Endothelial cell of umbilical vein (primary cell): ENCODE measurements at regions not wholly inside any gene's neighbourhood (a gene's known extent, or its start where the extent isn't known, plus 50 kb on each side); places are given as distances from the start of the nearest gene placed in this dataset.

ENCODE experiments used
- BruUV-seq: library from RNA; stranded (reverse); fragments of 400-500 nt; replicated peaks from 2 replicates; lab custom pipeline; 2021; lab: Mats Ljungman, UMichigan
- CTCF ChIA-PET: fragments of 300-600, 350-600 bp; sonication (Branson Sonifier 250); formaldehyde crosslinking; loops from one replicate; lab custom pipeline; 2021; ENCODE audit warnings: antibody characterized with exemption, inconsistent platforms; lab: Charles Lee
- POLR2A ChIA-PET: fragments of 300-600, 350-600 bp; sonication (Branson Sonifier 250); formaldehyde crosslinking; loops from one replicate; lab custom pipeline; 2021; ENCODE audit warnings: antibody characterized with exemption, inconsistent platforms; lab: Charles Lee
- DNase-seq: peaks from one replicate; pipeline ENCODE4 v3.0.0-alpha.2; 2011; ENCODE audit warnings: low read depth, low spot score
- FAIRE-seq: peaks from 2 replicates; lab custom pipeline; 2011; peaks lifted over from hg19 to GRCh38; lab: Jason Lieb, UNC
- H2AFZ ChIP-seq: 2 replicates; pipeline ENCODE4 v1.6.0; 2012; ENCODE audit warnings: low read depth, low read length, control low read depth, inconsistent platforms
- H3K27ac ChIP-seq: 2 replicates; pipeline ENCODE4 v1.5.1; 2011; ENCODE audit warnings: low read depth, mild to moderate bottlenecking, control low read depth, low read length, moderate library complexity; ENCODE audit not compliant: insufficient read depth
- H3K27me3 ChIP-seq, 2 experiments: 2 replicates each; pipeline versions ENCODE4 v1.6.0 to v1.6.1; 2011; ENCODE audit warnings: low read length in 2 of 2, mixed read lengths in 1 of 2; ENCODE audit not compliant: control insufficient read depth in 2 of 2, insufficient read depth in 2 of 2
- H3K36me3 ChIP-seq, 2 experiments: 2 replicates in 1 of 2; 3 replicates in 1 of 2; pipeline ENCODE4 v1.5.1; 2011; ENCODE audit warnings: low read length in 2 of 2, mild to moderate bottlenecking in 1 of 2, moderate library complexity in 1 of 2; ENCODE audit not compliant: control insufficient read depth in 2 of 2, insufficient read depth in 2 of 2; ENCODE audit errors: extremely low read depth in 1 of 2
- H3K4me1 ChIP-seq: 3 replicates; pipeline ENCODE4 v1.5.1; 2011; ENCODE audit warnings: mild to moderate bottlenecking, low read length; ENCODE audit not compliant: control insufficient read depth, insufficient read depth; ENCODE audit errors: extremely low read depth
- H3K4me2 ChIP-seq: 2 replicates; pipeline ENCODE4 v1.6.1; 2011; ENCODE audit warnings: low read length, control low read depth, mixed read lengths; ENCODE audit not compliant: insufficient read depth
- H3K4me3 ChIP-seq, 3 experiments: fragments of 200-600 bp in 1 of 3; sonication (generic), shearing (Covaris generic) in 1 of 3; replicated peaks in 1 of 3; 2 replicates each; pipeline ENCODE4 v1.5.1; 2011 to 2016; ENCODE audit warnings: control low read depth in 3 of 3, low read length in 3 of 3, mild to moderate bottlenecking in 2 of 3, inconsistent platforms in 1 of 3, low read depth in 1 of 3, moderate library complexity in 1 of 3; ENCODE audit not compliant: insufficient read depth in 1 of 3
- H3K79me2 ChIP-seq: 2 replicates; pipeline ENCODE4 v1.6.0; 2012; ENCODE audit warnings: low read length, inconsistent platforms; ENCODE audit not compliant: control insufficient read depth, insufficient read depth
- H3K9ac ChIP-seq: replicated peaks from 2 replicates; pipeline ENCODE3; 2011; ENCODE audit warnings: low read length, control low read depth; ENCODE audit not compliant: insufficient read depth; ENCODE audit errors: extremely low read depth
- H3K9me1 ChIP-seq: replicated peaks from 3 replicates; pipeline ENCODE4 v1.6.0; 2011; ENCODE audit warnings: mild to moderate bottlenecking, low read length; ENCODE audit not compliant: control insufficient read depth, insufficient read depth; ENCODE audit errors: extremely low read depth
- H3K9me3 ChIP-seq: replicated peaks from 2 replicates; pipeline ENCODE4 v1.5.1; 2012; ENCODE audit warnings: low read length, inconsistent platforms; ENCODE audit not compliant: control insufficient read depth, insufficient read depth
- H4K20me1 ChIP-seq: replicated peaks from 2 replicates; pipeline ENCODE3; 2011; ENCODE audit warnings: mild to moderate bottlenecking, low read length; ENCODE audit not compliant: control insufficient read depth, insufficient read depth; ENCODE audit errors: extremely low read depth
- EZH2 ChIP-seq: IDR thresholded peaks from 2 replicates; pipeline ENCODE4 v1.6.1; 2012; ENCODE audit warnings: borderline replicate concordance, low read depth, mild to moderate bottlenecking, moderate library complexity, low read length, inconsistent platforms; ENCODE audit not compliant: severe bottlenecking
- FOS ChIP-seq: IDR thresholded peaks from 2 replicates; pipeline ENCODE4 v1.6.1; 2011; ENCODE audit warnings: mild to moderate bottlenecking, low read length, moderate library complexity, borderline replicate concordance; ENCODE audit not compliant: insufficient read depth
- GATA2 ChIP-seq: IDR thresholded peaks from 2 replicates; pipeline ENCODE4 v1.7.0; 2011; ENCODE audit warnings: low read depth, mild to moderate bottlenecking, moderate library complexity, mixed read lengths, low read length; ENCODE audit not compliant: insufficient read length, insufficient read depth
- JUN ChIP-seq: IDR thresholded peaks from 2 replicates; pipeline ENCODE4 v1.6.1; 2011; ENCODE audit warnings: borderline replicate concordance, low read depth; ENCODE audit not compliant: insufficient read length, insufficient read depth
- MYC ChIP-seq: IDR thresholded peaks from one replicate; pipeline ENCODE4 v1.6.1; 2011; ENCODE audit warnings: mild to moderate bottlenecking, low read depth, low read length
- POLR2A ChIP-seq: IDR thresholded peaks from 2 replicates; pipeline ENCODE4 v1.6.1; 2012; ENCODE audit warnings: low read depth, mild to moderate bottlenecking, control low read depth, low read length
- POLR2AphosphoS5 ChIP-seq: IDR thresholded peaks from 2 replicates; pipeline ENCODE4 v1.6.1; 2012; ENCODE audit warnings: low read depth, mild to moderate bottlenecking, control low read depth, low read length, moderate library complexity; ENCODE audit not compliant: insufficient read depth
- dilution Hi-C: fragments of 300-500 bp; cut with MboI; formaldehyde crosslinking; loops from one replicate; pipeline ENCODE4 v1.15.0; 2019; ENCODE audit warnings: low sequenced_read_pairs; ENCODE audit not compliant: extremely low pct_ligation_motif_present
- intact Hi-C: fragments of 100-400 bp; cut with micrococcal nuclease; formaldehyde crosslinking; loops from one replicate; pipeline ENCODE4 v1.10.0; 2022
- TF ChIP-seq, protein P1 (sequence below), 2 donors: IDR thresholded peaks; 1 replicate in 1 of 2; 2 replicates in 1 of 2; pipeline ENCODE4 v1.5.1; 2011; ENCODE audit warnings: low read length in 2 of 2, mild to moderate bottlenecking in 2 of 2, moderate library complexity in 2 of 2, control low read depth in 1 of 2, inconsistent platforms in 1 of 2, low read depth in 1 of 2; ENCODE audit not compliant: insufficient read depth in 1 of 2; ENCODE audit errors: extremely low read depth in 1 of 2
- TF ChIP-seq, protein P2 (sequence below): IDR thresholded peaks from 2 replicates; pipeline ENCODE4 v1.6.1; 2011; ENCODE audit not compliant: insufficient read depth, insufficient read length

GRCh38 chr13:91228108-91228507, 119.4 kb upstream of the MIR17HG start:
- BruUV-seq, result no TSS peak

DNA sequence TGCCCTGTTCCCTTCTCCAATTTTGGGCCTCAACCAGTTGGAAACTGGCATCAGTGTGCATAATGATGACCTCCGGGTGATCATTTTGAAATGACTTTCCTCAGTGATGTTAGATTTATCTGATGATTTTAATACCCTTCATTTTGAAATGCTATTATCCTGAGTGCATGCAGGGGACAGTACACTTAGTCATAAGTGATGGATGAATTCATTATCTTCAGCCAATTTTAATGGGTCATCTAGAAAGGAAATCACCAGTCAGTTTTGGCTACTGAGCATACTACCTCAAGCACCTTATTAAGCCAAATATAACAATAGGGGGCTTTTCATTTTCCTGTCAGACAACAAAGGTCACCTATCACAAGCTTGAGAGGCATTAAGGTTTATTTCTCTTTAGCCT, 118.5 kb upstream of the MIR17HG start:
- FAIRE-seq, result no peak
- DNase-seq, result no peak

More at GRCh38 chr13:91228108-91228507, 119.4 kb upstream of the MIR17HG start:
- DNase-seq (no peak), FAIRE-seq (no peak)
- Histone ChIP-seq H3K9me1 (no peaks in the 10 kb centered on the region), H3K4me3 (no peak overlapping the region), H4K20me1 (no peaks in the 10 kb centered on the region), H3K27ac (no peak overlapping the region), H3K9ac (no peak overlapping the region), H3K9me3 (no peaks in the 10 kb centered on the region), H3K4me1 (no peaks in the 10 kb centered on the region), H2AFZ (no peak overlapping the region), H3K36me3 (no peaks in the 10 kb centered on the region), H3K27me3 (no peaks in the 10 kb centered on the region), H3K79me2 (no peaks in the 10 kb centered on the region), H3K4me2 (no peak overlapping the region)
- CTCF ChIA-PET, result no interaction called here
- TF ChIP-seq MYC (no peak), FOS (no peak), GATA2 (no peak), EZH2 (no peak), JUN (no peak)
- TF ChIP-seq, protein P1, sequence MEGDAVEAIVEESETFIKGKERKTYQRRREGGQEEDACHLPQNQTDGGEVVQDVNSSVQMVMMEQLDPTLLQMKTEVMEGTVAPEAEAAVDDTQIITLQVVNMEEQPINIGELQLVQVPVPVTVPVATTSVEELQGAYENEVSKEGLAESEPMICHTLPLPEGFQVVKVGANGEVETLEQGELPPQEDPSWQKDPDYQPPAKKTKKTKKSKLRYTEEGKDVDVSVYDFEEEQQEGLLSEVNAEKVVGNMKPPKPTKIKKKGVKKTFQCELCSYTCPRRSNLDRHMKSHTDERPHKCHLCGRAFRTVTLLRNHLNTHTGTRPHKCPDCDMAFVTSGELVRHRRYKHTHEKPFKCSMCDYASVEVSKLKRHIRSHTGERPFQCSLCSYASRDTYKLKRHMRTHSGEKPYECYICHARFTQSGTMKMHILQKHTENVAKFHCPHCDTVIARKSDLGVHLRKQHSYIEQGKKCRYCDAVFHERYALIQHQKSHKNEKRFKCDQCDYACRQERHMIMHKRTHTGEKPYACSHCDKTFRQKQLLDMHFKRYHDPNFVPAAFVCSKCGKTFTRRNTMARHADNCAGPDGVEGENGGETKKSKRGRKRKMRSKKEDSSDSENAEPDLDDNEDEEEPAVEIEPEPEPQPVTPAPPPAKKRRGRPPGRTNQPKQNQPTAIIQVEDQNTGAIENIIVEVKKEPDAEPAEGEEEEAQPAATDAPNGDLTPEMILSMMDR (IDR thresholded peaks at IDR 0.05; ENCODE audit: extremely low read depth in 1 of 2, insufficient read depth in 1 of 2, low read depth in 1 of 2, low read length in 2 of 2), result no peak
- POLR2A ChIA-PET, result no interaction called here
- dilution Hi-C loops, result no loop called here
- intact Hi-C loops, result no loop called here

More for the DNA sequence above, 118.5 kb upstream of the MIR17HG start:
- POLR2A ChIA-PET, result no interaction called here
- Histone ChIP-seq H3K9ac (no peak overlapping the region), H3K4me2 (no peak overlapping the region), H4K20me1 (no peaks in the 10 kb centered on the region), H3K4me1 (no peaks in the 10 kb centered on the region), H2AFZ (no peak overlapping the region), H3K4me3 (no peak overlapping the region), H3K27ac (no peak overlapping the region), H3K79me2 (no peaks in the 10 kb centered on the region), H3K9me3 (no peaks in the 10 kb centered on the region), H3K27me3 (no peaks in the 10 kb centered on the region), H3K36me3 (no peaks in the 10 kb centered on the region), H3K9me1 (no peaks in the 10 kb centered on the region)
- CTCF ChIA-PET, result interaction anchor here (1.1 to 1.2 kb wide), 2 partner anchors 9 to 19 kb away, joined by 3 to 7 read pairs; no protein-coding TSS in a partner anchor
- dilution Hi-C loops (no loop called here), intact Hi-C loops (no loop called here)
- BruUV-seq, result no TSS peak
- TF ChIP-seq POLR2A (no peak), POLR2AphosphoS5 (no peak), MYC (no peak), FOS (no peak), EZH2 (no peak), JUN (no peak), GATA2 (no peak)
- TF ChIP-seq, protein P2, sequence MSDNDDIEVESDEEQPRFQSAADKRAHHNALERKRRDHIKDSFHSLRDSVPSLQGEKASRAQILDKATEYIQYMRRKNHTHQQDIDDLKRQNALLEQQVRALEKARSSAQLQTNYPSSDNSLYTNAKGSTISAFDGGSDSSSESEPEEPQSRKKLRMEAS, result no peak
- TF ChIP-seq, protein P1 (IDR thresholded peaks at IDR 0.05; ENCODE audit: extremely low read depth in 1 of 2, insufficient read depth in 1 of 2, low read depth in 1 of 2, low read length in 2 of 2), result no peak
